ENCODE measurements at regions not wholly inside any gene's neighbourhood (a gene's known extent, or its start where the extent isn't known, plus 50 kb on each side); places are given as distances from the start of the nearest gene placed in this dataset.

- TF ChIP-seq CTCF (IDR thresholded peaks at IDR 0.05), result no peak
- TF ChIP-seq POLR2AphosphoS5 (IDR thresholded peaks at IDR 0.05; ENCODE audit: insufficient read depth in 1 of 2, low read depth in 1 of 2), result no peak
Measured at GRCh38 chr4:120327276-120327675, 260.6 kb upstream of the MAD2L1 start.
